ENCODE measurements at regions not wholly inside any gene's neighbourhood (a gene's known extent, or its start where the extent isn't known, plus 50 kb on each side); places are given as distances from the start of the nearest gene placed in this dataset.

DNA sequence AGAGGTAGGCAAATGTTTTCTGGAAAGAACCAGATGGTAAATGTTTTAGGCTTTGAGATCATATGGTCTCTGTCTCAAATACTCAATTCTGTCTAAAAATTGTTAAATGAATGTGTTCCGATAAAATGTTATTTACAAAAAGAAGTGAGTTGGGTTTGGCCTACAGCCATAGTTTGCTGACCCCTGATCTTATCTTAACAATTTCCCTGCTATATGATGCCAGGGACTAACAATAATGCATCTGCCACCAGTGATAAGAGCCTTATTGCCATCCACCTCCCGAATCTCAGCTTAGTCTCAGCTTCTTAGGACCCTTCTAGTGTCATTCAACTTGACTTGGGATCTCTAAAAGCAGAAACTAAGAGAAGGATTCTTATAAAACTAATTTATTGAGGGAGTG lies 208.5 kb upstream of the ADGRL2 start:
- no peak overlapping the region for H3K4me3 ChIP-seq (ENCODE audit: low read depth, low read length)
- TF ChIP-seq, protein P1, sequence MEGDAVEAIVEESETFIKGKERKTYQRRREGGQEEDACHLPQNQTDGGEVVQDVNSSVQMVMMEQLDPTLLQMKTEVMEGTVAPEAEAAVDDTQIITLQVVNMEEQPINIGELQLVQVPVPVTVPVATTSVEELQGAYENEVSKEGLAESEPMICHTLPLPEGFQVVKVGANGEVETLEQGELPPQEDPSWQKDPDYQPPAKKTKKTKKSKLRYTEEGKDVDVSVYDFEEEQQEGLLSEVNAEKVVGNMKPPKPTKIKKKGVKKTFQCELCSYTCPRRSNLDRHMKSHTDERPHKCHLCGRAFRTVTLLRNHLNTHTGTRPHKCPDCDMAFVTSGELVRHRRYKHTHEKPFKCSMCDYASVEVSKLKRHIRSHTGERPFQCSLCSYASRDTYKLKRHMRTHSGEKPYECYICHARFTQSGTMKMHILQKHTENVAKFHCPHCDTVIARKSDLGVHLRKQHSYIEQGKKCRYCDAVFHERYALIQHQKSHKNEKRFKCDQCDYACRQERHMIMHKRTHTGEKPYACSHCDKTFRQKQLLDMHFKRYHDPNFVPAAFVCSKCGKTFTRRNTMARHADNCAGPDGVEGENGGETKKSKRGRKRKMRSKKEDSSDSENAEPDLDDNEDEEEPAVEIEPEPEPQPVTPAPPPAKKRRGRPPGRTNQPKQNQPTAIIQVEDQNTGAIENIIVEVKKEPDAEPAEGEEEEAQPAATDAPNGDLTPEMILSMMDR (IDR thresholded peaks at IDR 0.05; ENCODE audit: borderline replicate concordance, insufficient read depth, low read depth, low read length), result no peak

DNA sequence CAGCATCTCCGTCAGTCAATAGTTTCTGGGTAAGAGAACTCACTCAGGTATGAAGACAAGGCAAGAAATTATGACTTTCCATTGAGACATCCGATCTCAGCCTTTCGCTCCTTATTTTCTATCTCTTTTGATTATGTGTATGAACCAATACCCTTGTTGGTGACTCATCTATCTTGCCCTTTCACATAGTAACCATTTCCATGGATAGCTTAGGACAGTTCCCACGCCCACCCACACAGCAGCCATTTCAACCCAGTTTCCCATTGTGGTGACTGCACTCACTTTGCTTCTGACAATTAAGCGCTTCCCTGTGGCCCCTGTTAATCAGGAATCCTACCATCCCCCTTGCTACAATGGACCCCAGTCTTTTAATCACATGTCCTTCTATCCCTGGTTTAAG lies 210.6 kb upstream of the ADGRL2 start:
- TF ChIP-seq, protein P1 (IDR thresholded peaks at IDR 0.05; ENCODE audit: borderline replicate concordance, insufficient read depth, low read depth, low read length), result no peak
- H3K4me3 ChIP-seq (ENCODE audit: low read depth, low read length), result no peak overlapping the region

DNA sequence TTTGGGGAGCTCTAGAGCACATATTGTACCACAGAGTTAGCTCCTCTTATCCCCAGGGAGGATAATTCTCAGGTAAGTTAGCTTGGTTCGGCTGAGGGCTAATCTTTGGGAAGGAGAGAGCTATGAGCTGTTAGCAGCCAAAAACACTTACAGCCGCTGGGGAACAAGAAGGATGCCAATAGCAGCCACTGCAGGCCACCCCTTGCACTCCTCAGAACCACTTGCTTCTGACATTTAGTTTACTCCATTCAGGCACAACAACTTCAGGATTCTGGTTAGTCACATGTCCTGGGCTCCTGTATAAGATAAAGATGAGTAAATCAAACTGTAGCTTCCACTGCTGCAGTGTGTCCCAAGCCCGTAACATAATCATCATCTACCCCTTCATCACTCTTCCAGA lies 212.6 kb upstream of the ADGRL2 start:
- TF ChIP-seq, protein P1 (IDR thresholded peaks at IDR 0.05; ENCODE audit: borderline replicate concordance, insufficient read depth, low read depth, low read length), result no peak
- no peak overlapping the region for H3K4me3 ChIP-seq (ENCODE audit: low read depth, low read length)

DNA sequence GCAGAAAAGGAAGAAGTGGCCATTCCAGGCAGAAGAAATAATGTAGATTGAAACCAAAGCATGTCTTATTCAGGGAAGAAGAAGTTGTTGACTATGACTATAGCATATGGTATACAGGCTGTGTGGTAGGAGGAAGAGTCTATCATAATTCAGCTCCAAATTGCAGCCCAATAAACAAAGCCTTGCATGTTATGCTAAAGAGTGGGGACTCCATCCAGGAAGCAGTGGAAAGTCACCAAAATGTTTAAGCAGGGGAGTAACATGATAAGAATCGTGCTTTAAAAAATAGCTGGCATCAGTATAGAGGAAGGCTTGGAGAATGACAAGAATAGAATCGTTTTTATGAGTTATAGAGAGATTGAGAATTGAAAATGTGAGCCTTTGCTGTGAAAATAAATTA lies 213.3 kb upstream of the ADGRL2 start:
- TF ChIP-seq, protein P1 (IDR thresholded peaks at IDR 0.05; ENCODE audit: borderline replicate concordance, insufficient read depth, low read depth, low read length), result no peak
- H3K4me3 ChIP-seq (ENCODE audit: low read depth, low read length), result no peak overlapping the region

DNA sequence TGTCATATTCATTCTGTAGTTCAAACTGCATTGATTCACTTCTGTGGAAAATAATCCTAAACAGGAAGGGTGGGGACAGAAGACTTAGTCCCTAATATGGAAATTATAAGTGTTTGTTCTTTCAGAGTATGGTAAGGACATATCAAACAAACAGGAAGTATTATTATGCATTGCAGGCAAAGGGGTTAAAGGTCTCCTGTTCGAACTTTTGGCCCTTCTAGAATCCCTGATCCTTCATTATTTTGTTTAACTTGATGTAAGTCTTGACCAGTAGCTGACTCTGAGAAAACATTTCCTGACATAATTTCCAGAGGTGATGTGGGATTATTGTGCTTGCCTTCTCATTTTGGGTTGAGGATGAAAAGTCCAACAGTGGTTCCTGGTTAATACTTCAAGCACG lies 215.4 kb upstream of the ADGRL2 start:
- TF ChIP-seq, protein P1 (IDR thresholded peaks at IDR 0.05; ENCODE audit: borderline replicate concordance, insufficient read depth, low read depth, low read length), result no peak
- H3K4me3 ChIP-seq (ENCODE audit: low read depth, low read length), result no peak overlapping the region

DNA sequence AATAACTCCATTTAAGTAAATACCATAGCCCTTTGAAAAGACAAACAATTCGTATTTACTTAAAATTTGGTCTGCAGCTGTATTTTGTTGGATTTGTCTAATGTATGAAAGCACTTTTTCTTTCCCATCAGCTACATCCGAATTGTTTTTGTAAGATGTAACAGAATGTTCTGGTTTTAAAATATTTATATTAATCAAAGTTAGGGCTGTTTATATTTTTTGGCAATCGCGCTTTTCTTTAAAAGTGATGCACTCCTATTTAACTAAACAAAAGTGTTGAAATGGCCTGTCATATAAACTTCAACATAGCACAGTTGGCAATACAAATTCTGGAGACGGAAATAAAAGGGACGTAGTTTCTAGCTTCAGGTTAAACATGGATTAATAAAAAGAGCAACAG lies 216.3 kb upstream of the ADGRL2 start:
- H3K4me3 ChIP-seq (ENCODE audit: low read depth, low read length), result no peak overlapping the region
- TF ChIP-seq, protein P1 (IDR thresholded peaks at IDR 0.05; ENCODE audit: borderline replicate concordance, insufficient read depth, low read depth, low read length), result no peak

DNA sequence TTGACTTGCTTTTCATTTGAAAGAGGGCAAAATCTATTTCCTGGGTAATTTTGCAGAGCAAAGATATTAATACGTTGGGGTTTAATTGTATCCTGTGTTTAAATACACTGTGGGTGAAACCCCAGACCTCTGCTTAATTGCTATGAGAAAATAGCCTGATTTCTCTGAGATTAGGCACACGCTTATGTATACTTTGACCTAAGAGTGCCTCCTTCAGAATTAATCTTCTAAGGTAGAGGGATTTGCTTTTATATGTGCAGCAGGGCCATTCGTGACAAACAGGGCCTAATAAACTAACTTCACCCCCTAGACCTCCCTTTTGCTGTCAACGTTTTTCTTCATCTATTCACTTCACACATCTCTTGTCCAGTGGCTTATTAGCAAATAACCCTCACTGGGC lies 216.9 kb upstream of the ADGRL2 start:
- no peak overlapping the region for H3K4me3 ChIP-seq (ENCODE audit: low read depth, low read length)

More for the DNA sequence above, 216.9 kb upstream of the ADGRL2 start:
- TF ChIP-seq, protein P1 (IDR thresholded peaks at IDR 0.05; ENCODE audit: borderline replicate concordance, insufficient read depth, low read depth, low read length), result no peak

Data from GM12875 (cell line).